22Rv1 (cell line): ENCODE measurements at regions not wholly inside any gene's neighbourhood (a gene's known extent, or its start where the extent isn't known, plus 50 kb on each side); places are given as distances from the start of the nearest gene placed in this dataset.
"Not testable (repeated sequence)": the region's sequence is repeated elsewhere in the genome, so short reads cannot be mapped to it uniquely, and the experiment has no call there.

Experiments
- ZFX ChIP-seq: fragments of 450-650 bp; IDR thresholded peaks from 2 replicates; pipeline ENCODE4 v1.6.1; 2017; ENCODE audit warnings: antibody characterized with exemption, borderline replicate concordance
- TF ChIP-seq, protein P1 (sequence below): fragments of 450-650 bp; IDR thresholded peaks from 2 replicates; pipeline ENCODE4 v1.5.1; 2017; ENCODE audit warnings: mild to moderate bottlenecking

DNA sequence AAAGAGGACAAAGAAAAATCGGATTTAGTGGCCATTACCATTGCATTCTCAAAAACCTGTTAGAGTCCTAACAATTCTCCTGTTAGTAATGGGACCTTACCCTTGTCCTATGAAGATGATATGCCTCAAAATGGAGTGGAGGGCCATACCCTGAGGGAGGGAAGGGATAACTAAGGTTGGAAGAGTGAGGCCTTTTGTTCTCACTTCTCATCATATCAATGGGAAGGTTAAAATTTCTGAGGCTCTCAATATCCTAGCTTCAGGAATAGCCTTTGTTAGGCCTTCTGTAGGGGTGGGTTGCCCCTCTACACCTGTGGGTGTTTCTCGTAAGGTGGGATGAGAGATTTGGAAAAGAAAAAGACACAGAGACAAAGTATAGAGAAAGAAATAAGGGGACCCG, 109.4 kb upstream of the SGIP1 start:
- TF ChIP-seq, protein P1, sequence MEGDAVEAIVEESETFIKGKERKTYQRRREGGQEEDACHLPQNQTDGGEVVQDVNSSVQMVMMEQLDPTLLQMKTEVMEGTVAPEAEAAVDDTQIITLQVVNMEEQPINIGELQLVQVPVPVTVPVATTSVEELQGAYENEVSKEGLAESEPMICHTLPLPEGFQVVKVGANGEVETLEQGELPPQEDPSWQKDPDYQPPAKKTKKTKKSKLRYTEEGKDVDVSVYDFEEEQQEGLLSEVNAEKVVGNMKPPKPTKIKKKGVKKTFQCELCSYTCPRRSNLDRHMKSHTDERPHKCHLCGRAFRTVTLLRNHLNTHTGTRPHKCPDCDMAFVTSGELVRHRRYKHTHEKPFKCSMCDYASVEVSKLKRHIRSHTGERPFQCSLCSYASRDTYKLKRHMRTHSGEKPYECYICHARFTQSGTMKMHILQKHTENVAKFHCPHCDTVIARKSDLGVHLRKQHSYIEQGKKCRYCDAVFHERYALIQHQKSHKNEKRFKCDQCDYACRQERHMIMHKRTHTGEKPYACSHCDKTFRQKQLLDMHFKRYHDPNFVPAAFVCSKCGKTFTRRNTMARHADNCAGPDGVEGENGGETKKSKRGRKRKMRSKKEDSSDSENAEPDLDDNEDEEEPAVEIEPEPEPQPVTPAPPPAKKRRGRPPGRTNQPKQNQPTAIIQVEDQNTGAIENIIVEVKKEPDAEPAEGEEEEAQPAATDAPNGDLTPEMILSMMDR: not testable (repeated sequence)
- TF ChIP-seq ZFX: not testable (repeated sequence)
